Natural killer cell (primary cell): ENCODE measurements at regions not wholly inside any gene's neighbourhood (a gene's known extent, or its start where the extent isn't known, plus 50 kb on each side); places are given as distances from the start of the nearest gene placed in this dataset.

ENCODE experiments used
- ATAC-seq, 3 donors: fragments of 150-1000 bp in 2 of 3; fragments of 200-7000 bp in 1 of 3; cut with Tn5 transposase; 1 replicate in 1 of 3; 2 replicates in 2 of 3; pipeline ENCODE4 v1.10.0; 2021; ENCODE audit warnings: mild to moderate bottlenecking in 2 of 3, moderate library complexity in 2 of 3
- DNase-seq, 2 donors: peaks; one replicate each; pipeline versions ENCODE4 v3.0.0 to v3.0.0-alpha.2; 2013 to 2021; ENCODE audit warnings: mixed read lengths in 1 of 2
- H3K27ac ChIP-seq: one replicate; pipeline ENCODE4 v1.5.1; 2013; ENCODE audit warnings: mild to moderate bottlenecking, low read length
- H3K27me3 ChIP-seq: one replicate; pipeline ENCODE4 v1.6.1; 2013; ENCODE audit warnings: low read length; ENCODE audit not compliant: control insufficient read depth, insufficient read depth
- H3K36me3 ChIP-seq: one replicate; pipeline ENCODE4 v1.6.1; 2013; ENCODE audit warnings: low read length; ENCODE audit not compliant: control insufficient read depth, insufficient read depth
- H3K4me1 ChIP-seq: one replicate; pipeline ENCODE4 v1.6.1; 2013; ENCODE audit warnings: low read length; ENCODE audit not compliant: control insufficient read depth, insufficient read depth
- H3K4me3 ChIP-seq: one replicate; pipeline ENCODE4 v1.5.1; 2013; ENCODE audit warnings: low read length
- H3K9me3 ChIP-seq: one replicate; pipeline ENCODE4 v1.6.1; 2013; ENCODE audit warnings: low read length; ENCODE audit not compliant: control insufficient read depth, insufficient read depth
- H3K27ac Mint-ChIP-seq, 2 donors: one replicate each; pipeline ENCODE4 v1.8.0; 2022; ENCODE audit warnings: mild to moderate bottlenecking in 2 of 2, mixed read lengths in 2 of 2, moderate library complexity in 1 of 2
- H3K27me3 Mint-ChIP-seq, 2 donors: one replicate each; pipeline ENCODE4 v1.8.0; 2022; ENCODE audit warnings: low read depth in 2 of 2, mixed read lengths in 2 of 2
- H3K36me3 Mint-ChIP-seq: one replicate; pipeline ENCODE4 v1.8.0; 2022; ENCODE audit warnings: mixed read lengths
- H3K4me1 Mint-ChIP-seq, 2 donors: one replicate each; pipeline ENCODE4 v1.8.0; 2022; ENCODE audit warnings: mixed read lengths in 2 of 2
- H3K4me3 Mint-ChIP-seq: one replicate; pipeline ENCODE4 v1.8.0; 2022; ENCODE audit warnings: mild to moderate bottlenecking, moderate library complexity, mixed read lengths
- H3K9me3 Mint-ChIP-seq, 2 donors: one replicate each; pipeline ENCODE4 v1.8.0; 2022; ENCODE audit warnings: mixed read lengths in 2 of 2
- WGBS: methylation state at CpG from one replicate; pipeline ENCODE4 v1.1.7; 2013; ENCODE audit warnings: missing lambda C conversion rate; ENCODE audit not compliant: insufficient coverage; 5-methylcytosine and 5-hydroxymethylcytosine counted together
- intact Hi-C: fragments of 100-400 bp; cut with micrococcal nuclease; formaldehyde crosslinking; loops from one replicate; pipeline ENCODE4 v1.14.2; 2022
- TF ChIP-seq, protein P1 (sequence below): fragments of 200-600 bp; IDR thresholded peaks from one replicate; pipeline ENCODE4 v1.8.0; 2022; ENCODE audit warnings: antibody characterized with exemption

- H3K27ac ChIP-seq, result no peak overlapping the region
- no peaks in the 10 kb centered on the region for H3K9me3 ChIP-seq
- no peaks in the 10 kb centered on the region for H3K36me3 Mint-ChIP-seq
- no peak overlapping the region for H3K27ac Mint-ChIP-seq
- no peak overlapping the region for H3K4me3 Mint-ChIP-seq
- WGBS, result 73% methylated on average over 3 of the region's 5 CpGs
- H3K4me1 ChIP-seq, result no peaks in the 10 kb centered on the region
- TF ChIP-seq, protein P1, sequence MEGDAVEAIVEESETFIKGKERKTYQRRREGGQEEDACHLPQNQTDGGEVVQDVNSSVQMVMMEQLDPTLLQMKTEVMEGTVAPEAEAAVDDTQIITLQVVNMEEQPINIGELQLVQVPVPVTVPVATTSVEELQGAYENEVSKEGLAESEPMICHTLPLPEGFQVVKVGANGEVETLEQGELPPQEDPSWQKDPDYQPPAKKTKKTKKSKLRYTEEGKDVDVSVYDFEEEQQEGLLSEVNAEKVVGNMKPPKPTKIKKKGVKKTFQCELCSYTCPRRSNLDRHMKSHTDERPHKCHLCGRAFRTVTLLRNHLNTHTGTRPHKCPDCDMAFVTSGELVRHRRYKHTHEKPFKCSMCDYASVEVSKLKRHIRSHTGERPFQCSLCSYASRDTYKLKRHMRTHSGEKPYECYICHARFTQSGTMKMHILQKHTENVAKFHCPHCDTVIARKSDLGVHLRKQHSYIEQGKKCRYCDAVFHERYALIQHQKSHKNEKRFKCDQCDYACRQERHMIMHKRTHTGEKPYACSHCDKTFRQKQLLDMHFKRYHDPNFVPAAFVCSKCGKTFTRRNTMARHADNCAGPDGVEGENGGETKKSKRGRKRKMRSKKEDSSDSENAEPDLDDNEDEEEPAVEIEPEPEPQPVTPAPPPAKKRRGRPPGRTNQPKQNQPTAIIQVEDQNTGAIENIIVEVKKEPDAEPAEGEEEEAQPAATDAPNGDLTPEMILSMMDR, result no peak
- intact Hi-C loops, result no loop called here
- peaks cover 3 to 11% of the 10 kb centered on the region in 2 donors for H3K9me3 Mint-ChIP-seq
- no peaks in the 10 kb centered on the region for H3K27me3 ChIP-seq
- H3K4me1 Mint-ChIP-seq, result peaks cover 0 to 6% of the 10 kb centered on the region in 2 donors
- H3K36me3 ChIP-seq, result no peaks in the 10 kb centered on the region
- no peaks in the 10 kb centered on the region for H3K27me3 Mint-ChIP-seq
- no peak overlapping the region for H3K4me3 ChIP-seq
- ATAC-seq (no peak), DNase-seq (no peak)
Observed at GRCh38 chr12:115351514-115352077, 667.6 kb upstream of the TBX3 start.

DNA sequence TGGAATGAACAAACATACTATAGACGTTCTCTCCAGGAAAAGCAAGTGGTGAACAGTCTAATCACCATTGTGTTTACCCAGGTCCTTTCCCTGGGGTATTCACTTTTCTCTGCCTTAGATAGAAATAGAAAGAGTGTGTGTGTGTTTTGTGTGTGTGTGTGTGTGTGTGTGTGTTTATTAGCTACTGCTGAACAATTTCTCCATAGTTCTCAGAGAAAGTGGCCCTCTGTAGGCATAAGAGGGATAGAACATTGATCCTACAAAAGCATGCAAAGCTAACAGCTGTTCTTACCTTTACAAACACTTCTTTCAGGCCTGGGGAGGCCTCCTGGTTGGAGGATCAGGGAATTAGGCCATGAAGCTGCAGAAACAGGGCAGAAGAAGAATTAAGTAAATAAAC, 665.7 kb upstream of the TBX3 start:
- H3K4me3 ChIP-seq, result no peak overlapping the region
- no peak for DNase-seq

GRCh38 chr12:115348301-115348700, 664.3 kb upstream of the TBX3 start:
- no peaks in the 10 kb centered on the region for H3K27me3 ChIP-seq
- H3K4me1 Mint-ChIP-seq, result no peaks in the 10 kb centered on the region
- H3K36me3 Mint-ChIP-seq, result no peaks in the 10 kb centered on the region
- no peaks in the 10 kb centered on the region for H3K4me1 ChIP-seq
- H3K4me3 ChIP-seq, result no peak overlapping the region
- DNase-seq (no peak), ATAC-seq (no peak)
- H3K9me3 ChIP-seq, result no peaks in the 10 kb centered on the region
- H3K9me3 Mint-ChIP-seq, result peaks cover 2 to 5% of the 10 kb centered on the region in 2 donors
- TF ChIP-seq, protein P1, result no peak
- H3K4me3 Mint-ChIP-seq, result no peak overlapping the region
- 94% methylated on average over 16 of the region's 16 CpGs for WGBS
- H3K27me3 Mint-ChIP-seq, result no peaks in the 10 kb centered on the region
- H3K36me3 ChIP-seq, result no peaks in the 10 kb centered on the region
- no peak overlapping the region for H3K27ac Mint-ChIP-seq
- H3K27ac ChIP-seq, result no peak overlapping the region
- intact Hi-C loops, result no loop called here

More for the DNA sequence above, 665.7 kb upstream of the TBX3 start:
- Mint-ChIP-seq H3K4me3 (no peak overlapping the region), H3K36me3 (no peaks in the 10 kb centered on the region), H3K27ac (no peak overlapping the region), H3K4me1 (peaks cover 0 to 2% of the 10 kb centered on the region in 2 donors), H3K27me3 (no peaks in the 10 kb centered on the region), H3K9me3 (peaks cover 5 to 9% of the 10 kb centered on the region in 2 donors)
- Histone ChIP-seq H3K36me3 (no peaks in the 10 kb centered on the region), H3K27ac (no peak overlapping the region), H3K9me3 (no peaks in the 10 kb centered on the region), H3K4me1 (no peaks in the 10 kb centered on the region), H3K27me3 (no peaks in the 10 kb centered on the region)
- TF ChIP-seq, protein P1, result no peak
- intact Hi-C loops, result no loop called here
- ATAC-seq, result no peak
- 43% methylated on average over 1 of the region's 1 CpG for WGBS

DNA sequence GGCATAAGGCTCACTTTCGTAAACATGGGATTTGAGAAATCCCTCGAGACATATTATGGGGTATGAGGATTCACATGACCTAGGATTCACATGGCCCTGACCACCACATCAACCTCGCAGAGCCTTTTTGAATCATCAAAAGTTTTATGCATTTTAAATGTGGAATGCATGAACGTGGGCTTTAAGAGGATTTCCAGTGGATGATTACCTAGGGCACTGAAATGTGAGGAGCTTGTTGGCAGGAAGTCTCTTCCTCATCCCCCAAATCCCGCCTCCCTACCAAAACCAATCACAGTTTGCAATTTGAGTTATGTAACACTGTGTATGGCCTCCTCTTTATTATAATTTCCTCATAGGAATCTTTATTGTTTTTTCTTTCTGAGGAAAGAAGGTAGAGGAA, 659.6 kb upstream of the TBX3 start:
- TF ChIP-seq, protein P1, result no peak

More for the DNA sequence above, 659.6 kb upstream of the TBX3 start:
- Histone ChIP-seq H3K4me1 (no peaks in the 10 kb centered on the region), H3K9me3 (no peaks in the 10 kb centered on the region), H3K27ac (no peak overlapping the region), H3K27me3 (no peaks in the 10 kb centered on the region), H3K4me3 (no peak overlapping the region), H3K36me3 (no peaks in the 10 kb centered on the region)
- DNase-seq (no peak), ATAC-seq (no peak)
- Mint-ChIP-seq H3K4me1 (no peaks in the 10 kb centered on the region), H3K9me3 (peaks cover 4 to 5% of the 10 kb centered on the region in 2 donors), H3K36me3 (no peaks in the 10 kb centered on the region), H3K27ac (no peak overlapping the region), H3K4me3 (no peak overlapping the region), H3K27me3 (no peaks in the 10 kb centered on the region)
- intact Hi-C loops, result no loop called here
- WGBS, result 86% methylated on average over 4 of the region's 5 CpGs
